ENCODE measurements at regions not wholly inside any gene's neighbourhood (a gene's known extent, or its start where the extent isn't known, plus 50 kb on each side); places are given as distances from the start of the nearest gene placed in this dataset.

GRCh38 chr5:90136952-90137528 is 272.5 kb downstream of the CETN3 start:
- TF ChIP-seq POLR2A (IDR thresholded peaks at IDR 0.05; ENCODE audit: low read depth, low read length), result no peak
- TF ChIP-seq, protein P1, sequence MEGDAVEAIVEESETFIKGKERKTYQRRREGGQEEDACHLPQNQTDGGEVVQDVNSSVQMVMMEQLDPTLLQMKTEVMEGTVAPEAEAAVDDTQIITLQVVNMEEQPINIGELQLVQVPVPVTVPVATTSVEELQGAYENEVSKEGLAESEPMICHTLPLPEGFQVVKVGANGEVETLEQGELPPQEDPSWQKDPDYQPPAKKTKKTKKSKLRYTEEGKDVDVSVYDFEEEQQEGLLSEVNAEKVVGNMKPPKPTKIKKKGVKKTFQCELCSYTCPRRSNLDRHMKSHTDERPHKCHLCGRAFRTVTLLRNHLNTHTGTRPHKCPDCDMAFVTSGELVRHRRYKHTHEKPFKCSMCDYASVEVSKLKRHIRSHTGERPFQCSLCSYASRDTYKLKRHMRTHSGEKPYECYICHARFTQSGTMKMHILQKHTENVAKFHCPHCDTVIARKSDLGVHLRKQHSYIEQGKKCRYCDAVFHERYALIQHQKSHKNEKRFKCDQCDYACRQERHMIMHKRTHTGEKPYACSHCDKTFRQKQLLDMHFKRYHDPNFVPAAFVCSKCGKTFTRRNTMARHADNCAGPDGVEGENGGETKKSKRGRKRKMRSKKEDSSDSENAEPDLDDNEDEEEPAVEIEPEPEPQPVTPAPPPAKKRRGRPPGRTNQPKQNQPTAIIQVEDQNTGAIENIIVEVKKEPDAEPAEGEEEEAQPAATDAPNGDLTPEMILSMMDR (conservative IDR thresholded peaks at IDR 0.05; ENCODE audit: low read depth, low read length), result no peak
- no peak for TF ChIP-seq BHLHE40 (IDR thresholded peaks at IDR 0.05; ENCODE audit: low read depth, low read length)
- no peak for TF ChIP-seq RCOR1 (IDR thresholded peaks at IDR 0.05; ENCODE audit: insufficient replicate concordance, low read length)
- TF ChIP-seq SMC3 (IDR thresholded peaks at IDR 0.05; ENCODE audit: low read depth, low read length), result no peak
- no peak for TF ChIP-seq FOS (IDR thresholded peaks at IDR 0.05; ENCODE audit: low read depth, low read length)
- no peak for TF ChIP-seq RFX5 (IDR thresholded peaks at IDR 0.05; ENCODE audit: low read depth, low read length)
- no peak for TF ChIP-seq NFE2L2 (IDR thresholded peaks at IDR 0.05; ENCODE audit: low read depth, low read length)
- no peak for TF ChIP-seq RAD21 (IDR thresholded peaks at IDR 0.05; ENCODE audit: low read length)
